H9 (cell line): ENCODE measurements at regions not wholly inside any gene's neighbourhood (a gene's known extent, or its start where the extent isn't known, plus 50 kb on each side); places are given as distances from the start of the nearest gene placed in this dataset.
A peak's percentile ranks its signal among the peaks of the same experiment; 100 is the strongest.

Experiments
- DNase-seq: peaks from one replicate; pipeline ENCODE4 v3.0.0-alpha.2; 2017
- H2AFZ ChIP-seq: one replicate; pipeline ENCODE4 v1.6.1; 2013; ENCODE audit warnings: mild to moderate bottlenecking, low read length, control low read depth, moderate library complexity
- H2AK5ac ChIP-seq: 2 replicates; pipeline ENCODE4 v1.6.1; 2013; ENCODE audit warnings: low read length, control low read depth, mixed read lengths; ENCODE audit not compliant: insufficient read length
- H2BK120ac ChIP-seq: one replicate; pipeline ENCODE4 v1.6.1; 2013; ENCODE audit warnings: low read depth, mild to moderate bottlenecking, low read length, control low read depth, inconsistent platforms; ENCODE audit not compliant: poor library complexity, severe bottlenecking
- H2BK12ac ChIP-seq: 2 replicates; pipeline ENCODE4 v1.6.1; 2013; ENCODE audit warnings: low read length, control low read depth, mixed read lengths, low read depth; ENCODE audit not compliant: insufficient read length
- H2BK15ac ChIP-seq: 2 replicates; pipeline ENCODE4 v1.6.1; 2013; ENCODE audit warnings: low read depth, low read length, control low read depth
- H2BK20ac ChIP-seq: one replicate; pipeline ENCODE4 v1.6.1; 2013; ENCODE audit warnings: low read depth, mild to moderate bottlenecking, low read length, control low read depth, inconsistent platforms; ENCODE audit not compliant: poor library complexity, severe bottlenecking
- H2BK5ac ChIP-seq: 2 replicates; pipeline ENCODE4 v1.6.1; 2013; ENCODE audit warnings: low read length, control low read depth, mixed read lengths; ENCODE audit not compliant: insufficient read length
- H3K14ac ChIP-seq: 2 replicates; pipeline ENCODE4 v1.6.1; 2013; ENCODE audit warnings: low read length, control low read depth; ENCODE audit not compliant: insufficient read depth
- H3K18ac ChIP-seq: 2 replicates; pipeline ENCODE4 v1.6.1; 2013; ENCODE audit warnings: low read depth, mild to moderate bottlenecking, mixed read lengths, low read length, control low read depth; ENCODE audit not compliant: insufficient read length
- H3K23ac ChIP-seq: 2 replicates; pipeline ENCODE4 v1.6.1; 2013; ENCODE audit warnings: low read length, control low read depth, mixed read lengths, low read depth; ENCODE audit not compliant: insufficient read length
- H3K23me2 ChIP-seq: 2 replicates; pipeline ENCODE4 v1.6.1; 2013; ENCODE audit warnings: low read depth, mild to moderate bottlenecking, mixed read lengths, low read length, control low read depth; ENCODE audit not compliant: insufficient read length, poor library complexity, severe bottlenecking
- H3K27ac ChIP-seq: 2 replicates; pipeline ENCODE4 v1.5.1; 2013; ENCODE audit warnings: low read length, control low read depth, mixed read lengths, low read depth; ENCODE audit not compliant: insufficient read length
- H3K27me3 ChIP-seq: 2 replicates; pipeline ENCODE4 v1.6.1; 2013; ENCODE audit warnings: low read length, control low read depth, inconsistent platforms; ENCODE audit not compliant: insufficient read depth
- H3K4ac ChIP-seq: 2 replicates; pipeline ENCODE4 v1.6.1; 2013; ENCODE audit warnings: low read depth, mild to moderate bottlenecking, control low read depth, inconsistent platforms, low read length, moderate library complexity
- H3K4me1 ChIP-seq: 2 replicates; pipeline ENCODE4 v1.6.1; 2013; ENCODE audit warnings: low read length, control low read depth, inconsistent platforms; ENCODE audit not compliant: insufficient read depth
- H3K4me2 ChIP-seq: 2 replicates; pipeline ENCODE4 v1.6.1; 2013; ENCODE audit warnings: low read length, control low read depth, mixed read lengths; ENCODE audit not compliant: insufficient read length, insufficient read depth
- H3K56ac ChIP-seq: 2 replicates; pipeline ENCODE4 v1.6.1; 2013; ENCODE audit warnings: low read depth, mild to moderate bottlenecking, mixed read lengths, low read length, control low read depth; ENCODE audit not compliant: insufficient read length
- H3K79me1 ChIP-seq: 2 replicates; pipeline ENCODE4 v1.6.1; 2013; ENCODE audit warnings: low read depth, mild to moderate bottlenecking, moderate library complexity, low read length, control low read depth, inconsistent platforms; ENCODE audit not compliant: insufficient read depth, poor library complexity, severe bottlenecking
- H3K79me2 ChIP-seq: 2 replicates; pipeline ENCODE4 v1.6.1; 2013; ENCODE audit warnings: low read length, control low read depth, inconsistent platforms; ENCODE audit not compliant: insufficient read depth
- H3K9ac ChIP-seq: 2 replicates; pipeline ENCODE4 v1.6.1; 2013; ENCODE audit warnings: low read length, control low read depth, mixed read lengths; ENCODE audit not compliant: insufficient read length; ENCODE audit errors: extremely low read depth
- H3K9me3 ChIP-seq: one replicate; pipeline ENCODE4 v1.6.1; 2013; ENCODE audit warnings: low read depth, low read length, inconsistent platforms; ENCODE audit not compliant: control insufficient read depth
- H3T11ph ChIP-seq: one replicate; pipeline ENCODE4 v1.6.1; 2013; ENCODE audit warnings: mild to moderate bottlenecking, low read length, control low read depth, inconsistent platforms
- H4K20me1 ChIP-seq: one replicate; pipeline ENCODE4 v1.6.1; 2013; ENCODE audit not compliant: control insufficient read depth, insufficient read length, insufficient read depth
- H4K5ac ChIP-seq: 2 replicates; pipeline ENCODE4 v1.6.1; 2013; ENCODE audit warnings: low read depth, mild to moderate bottlenecking, mixed read lengths, low read length, control low read depth; ENCODE audit not compliant: insufficient read length
- H4K8ac ChIP-seq: replicated peaks from 2 replicates; pipeline ENCODE4 v1.6.1; 2013; ENCODE audit warnings: low read length, control low read depth, mixed read lengths, low read depth; ENCODE audit not compliant: insufficient read length
- H4K91ac ChIP-seq: 2 replicates; pipeline ENCODE4 v1.6.1; 2013; ENCODE audit warnings: low read depth, mild to moderate bottlenecking, moderate library complexity, mixed read lengths, low read length, control low read depth; ENCODE audit not compliant: insufficient read length
- H3K27ac Mint-ChIP-seq, 3 experiments: 2 replicates in 2 of 3; 3 replicates in 1 of 3; pipeline ENCODE4 v1.8.0; 2020 to 2021; ENCODE audit warnings: mixed read lengths in 3 of 3, mild to moderate bottlenecking in 1 of 3, moderate library complexity in 1 of 3
- H3K27me3 Mint-ChIP-seq: 2 replicates; pipeline ENCODE4 v1.8.0; 2021; ENCODE audit warnings: low read depth, mild to moderate bottlenecking, moderate library complexity, mixed read lengths
- H3K36me3 Mint-ChIP-seq, 3 experiments: 2 replicates in 2 of 3; 3 replicates in 1 of 3; pipeline ENCODE4 v1.8.0; 2020 to 2021; ENCODE audit warnings: low read depth in 3 of 3, mixed read lengths in 3 of 3; ENCODE audit not compliant: insufficient read depth in 1 of 3
- H3K4me1 Mint-ChIP-seq, 2 experiments: 2 replicates each; pipeline ENCODE4 v1.8.0; 2020; ENCODE audit warnings: mixed read lengths in 2 of 2
- H3K4me3 Mint-ChIP-seq, 2 experiments: 2 replicates in 1 of 2; 3 replicates in 1 of 2; pipeline ENCODE4 v1.8.0; 2020 to 2021; ENCODE audit warnings: mild to moderate bottlenecking in 2 of 2, mixed read lengths in 2 of 2, moderate library complexity in 1 of 2
- H3K9me3 Mint-ChIP-seq, 2 experiments: 2 replicates in 1 of 2; 3 replicates in 1 of 2; pipeline ENCODE4 v1.8.0; 2020; ENCODE audit warnings: mild to moderate bottlenecking in 2 of 2, mixed read lengths in 2 of 2, moderate library complexity in 1 of 2
- WGBS: extraction: QIAGEN DNeasy Blood & Tissue Kit; methylation state at CpG from one replicate; pipeline ENCODE4 v1.1.7; 2013; ENCODE audit warnings: missing lambda C conversion rate, low lambda C conversion rate, mixed read lengths; ENCODE audit not compliant: insufficient read length; ENCODE audit errors: extremely low coverage; 5-methylcytosine and 5-hydroxymethylcytosine counted together
- TF ChIP-seq, protein P1 (sequence below): fragments of 200-600 bp; sonication (generic); conservative IDR thresholded peaks from 3 replicates; pipeline ENCODE4 v1.8.0; 2021; ENCODE audit warnings: antibody characterized with exemption, mild to moderate bottlenecking

DNA sequence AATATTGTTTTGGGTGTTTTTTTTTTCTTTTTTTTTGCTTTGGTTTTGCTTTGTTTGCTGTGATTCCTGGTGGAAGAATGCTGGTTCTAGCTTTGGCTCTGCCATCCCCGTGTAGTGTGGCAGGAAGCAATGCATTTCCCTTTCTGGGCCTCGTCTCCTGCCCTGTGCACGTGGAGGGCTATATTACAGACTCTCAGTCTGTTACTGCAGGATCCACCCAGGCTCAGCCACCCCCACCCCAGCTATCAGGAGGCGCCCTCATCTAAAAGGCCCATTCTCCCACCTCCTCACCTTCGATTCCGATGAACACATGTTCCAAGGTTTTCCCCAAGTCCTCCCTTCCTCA lies 152.3 kb downstream of the TFCP2L1 start:
- Histone ChIP-seq H2BK12ac (no peak overlapping the region), H3K23me2 (no peaks in the 10 kb centered on the region), H4K5ac (no peak overlapping the region), H3K4ac (no peak overlapping the region), H2BK120ac (no peak overlapping the region), H4K91ac (no peak overlapping the region), H3K14ac (no peak overlapping the region), H3K79me2 (no peaks in the 10 kb centered on the region), H3K79me1 (no peaks in the 10 kb centered on the region), H3K56ac (no peak overlapping the region), H3K4me1 (peaks cover 6% of the 10 kb centered on the region; the same call in 1 of the 2 replicates), H2BK15ac (no peak overlapping the region), H2AK5ac (no peak overlapping the region), H3T11ph (no peak overlapping the region), H3K27ac (no peak overlapping the region), H2BK5ac (no peak overlapping the region), H3K4me2 (no peak overlapping the region), H3K18ac (no peak overlapping the region), H3K9me3 (no peaks in the 10 kb centered on the region), H2BK20ac (no peak overlapping the region), H3K23ac (no peak overlapping the region), H3K9ac (no peak overlapping the region), H2AFZ (no peak overlapping the region), H4K20me1 (no peaks in the 10 kb centered on the region), H3K27me3 (no peaks in the 10 kb centered on the region; the same call in none of the 2 replicates), H4K8ac (no peak overlapping the region)
- peaks cover 25 to 32% of the 10 kb centered on the region in 2 experiments for H3K4me1 Mint-ChIP-seq
- no peaks in the 10 kb centered on the region; a peak in 2 of 7 replicates for H3K36me3 Mint-ChIP-seq
- peaks cover 4 to 8% of the 10 kb centered on the region in 2 experiments; a peak in 4 of 5 replicates for H3K9me3 Mint-ChIP-seq
- peaks cover 4% of the 10 kb centered on the region; the same call in 1 of the 2 replicates for H3K27me3 Mint-ChIP-seq
- no peak for DNase-seq
- TF ChIP-seq, protein P1, sequence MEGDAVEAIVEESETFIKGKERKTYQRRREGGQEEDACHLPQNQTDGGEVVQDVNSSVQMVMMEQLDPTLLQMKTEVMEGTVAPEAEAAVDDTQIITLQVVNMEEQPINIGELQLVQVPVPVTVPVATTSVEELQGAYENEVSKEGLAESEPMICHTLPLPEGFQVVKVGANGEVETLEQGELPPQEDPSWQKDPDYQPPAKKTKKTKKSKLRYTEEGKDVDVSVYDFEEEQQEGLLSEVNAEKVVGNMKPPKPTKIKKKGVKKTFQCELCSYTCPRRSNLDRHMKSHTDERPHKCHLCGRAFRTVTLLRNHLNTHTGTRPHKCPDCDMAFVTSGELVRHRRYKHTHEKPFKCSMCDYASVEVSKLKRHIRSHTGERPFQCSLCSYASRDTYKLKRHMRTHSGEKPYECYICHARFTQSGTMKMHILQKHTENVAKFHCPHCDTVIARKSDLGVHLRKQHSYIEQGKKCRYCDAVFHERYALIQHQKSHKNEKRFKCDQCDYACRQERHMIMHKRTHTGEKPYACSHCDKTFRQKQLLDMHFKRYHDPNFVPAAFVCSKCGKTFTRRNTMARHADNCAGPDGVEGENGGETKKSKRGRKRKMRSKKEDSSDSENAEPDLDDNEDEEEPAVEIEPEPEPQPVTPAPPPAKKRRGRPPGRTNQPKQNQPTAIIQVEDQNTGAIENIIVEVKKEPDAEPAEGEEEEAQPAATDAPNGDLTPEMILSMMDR, result no peak
- WGBS, result no CpG with 5 or more reads among the region's 6 CpGs
- H3K27ac Mint-ChIP-seq, result peak overlapping the region in 1 of 3 experiments; percentile 44; a peak in 3 of 7 replicates
- no peak overlapping the region; a peak in 1 of 5 replicates for H3K4me3 Mint-ChIP-seq
